Gastroesophageal sphincter (tissue), 4 donors: ENCODE measurements at regions not wholly inside any gene's neighbourhood (a gene's known extent, or its start where the extent isn't known, plus 50 kb on each side); places are given as distances from the start of the nearest gene placed in this dataset.

Source experiments
- ATAC-seq: fragments of 150-250 bp; one replicate; pipeline ENCODE4 v1.9.1; 2016; ENCODE audit warnings: mild to moderate bottlenecking, moderate library complexity
- H3K27ac ChIP-seq, 4 donors: fragments of 200-600 bp; sonication (generic) in 3 of 4; 1 replicate in 3 of 4; 2 replicates in 1 of 4; pipeline ENCODE4 v1.5.1; 2016 to 2019
- H3K27me3 ChIP-seq: fragments of 200-600 bp; sonication (generic); one replicate; pipeline ENCODE4 v1.5.1; 2019
- H3K36me3 ChIP-seq, 2 donors: fragments of 200-600 bp; sonication (generic); one replicate each; pipeline ENCODE4 v1.5.1; 2019; ENCODE audit warnings: control low read depth in 1 of 2
- H3K4me1 ChIP-seq, 3 donors: fragments of 200-600 bp; sonication (generic); 1 replicate in 2 of 3; 2 replicates in 1 of 3; pipeline ENCODE4 v1.5.1; 2016 to 2019; ENCODE audit warnings: control low read depth in 2 of 3
- H3K4me3 ChIP-seq, 2 donors: fragments of 200-600 bp; sonication (generic); one replicate each; pipeline ENCODE4 v1.5.1; 2019; ENCODE audit warnings: mild to moderate bottlenecking in 1 of 2, moderate library complexity in 1 of 2
- H3K9me3 ChIP-seq, 3 donors: fragments of 200-600 bp; sonication (generic); one replicate each; pipeline ENCODE4 v1.5.1; 2017 to 2019; ENCODE audit warnings: control low read depth in 2 of 3
- CTCF ChIP-seq, 4 experiments: fragments of 200-600 bp in 2 of 4; fragments of 450-650 bp in 2 of 4; sonication (generic) in 1 of 4; IDR thresholded peaks; one replicate each; pipeline ENCODE4 v1.5.1; 2017 to 2019; ENCODE audit warnings: antibody characterized with exemption in 4 of 4, mild to moderate bottlenecking in 2 of 4, moderate library complexity in 2 of 4
- EP300 ChIP-seq: sonication (generic); formaldehyde crosslinking; IDR thresholded peaks from one replicate; pipeline ENCODE4 v1.6.1; 2017; ENCODE audit warnings: antibody characterized with exemption, mild to moderate bottlenecking
- POLR2A ChIP-seq, 2 donors: fragments of 450-650 bp; IDR thresholded peaks; one replicate each; pipeline ENCODE4 v1.6.1; 2017; ENCODE audit warnings: antibody characterized with exemption in 2 of 2, mild to moderate bottlenecking in 2 of 2, moderate library complexity in 1 of 2
- POLR2AphosphoS5 ChIP-seq: sonication (generic); formaldehyde crosslinking; IDR thresholded peaks from one replicate; pipeline ENCODE4 v1.6.1; 2017; ENCODE audit warnings: antibody characterized with exemption
- WGBS, 2 donors: methylation state at CpG; one replicate each; pipeline ENCODE4 v1.1.5; 2018; ENCODE audit warnings: low coverage in 1 of 2; 5-methylcytosine and 5-hydroxymethylcytosine counted together

DNA sequence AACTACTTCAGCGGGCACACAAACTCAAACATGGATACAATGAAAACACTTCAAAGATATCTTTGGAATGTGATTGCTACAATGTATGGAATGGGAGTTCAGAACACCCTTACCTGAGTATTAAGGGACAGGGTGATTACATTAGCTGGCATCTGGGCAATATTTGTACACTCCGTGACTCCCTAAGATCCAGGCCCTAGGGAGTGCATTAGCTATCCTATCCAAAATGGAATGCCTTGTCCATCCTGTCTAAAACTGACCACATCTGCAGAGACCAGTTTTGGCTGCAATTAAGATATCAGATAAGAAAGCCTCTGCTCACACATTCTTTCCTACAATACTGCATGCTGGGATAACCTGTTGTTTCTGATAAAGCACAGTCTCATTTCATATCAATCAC, 176.6 kb upstream of the EMCN start:
- H3K4me1 ChIP-seq: no peaks in the 10 kb centered on the region
- TF ChIP-seq EP300: no peak
- no peak for TF ChIP-seq CTCF (IDR thresholded peaks at IDR 0.05)
- no peak for TF ChIP-seq POLR2A (IDR thresholded peaks at IDR 0.05)
- TF ChIP-seq POLR2AphosphoS5: no peak
- no peak for ATAC-seq
- H3K27me3 ChIP-seq: no peaks in the 10 kb centered on the region
- H3K27ac ChIP-seq: no peak overlapping the region
- 92 to 93% methylated on average over 1 to 2 of the region's 2 CpGs for WGBS, 2 donors
- no peaks in the 10 kb centered on the region for H3K9me3 ChIP-seq
- no peak overlapping the region for H3K4me3 ChIP-seq
- H3K36me3 ChIP-seq: no peaks in the 10 kb centered on the region

GRCh38 chr4:100690812-100691211, 173.0 kb upstream of the EMCN start:
- Histone ChIP-seq H3K27me3 (no peaks in the 10 kb centered on the region), H3K36me3 (no peaks in the 10 kb centered on the region), H3K4me3 (no peak overlapping the region), H3K4me1 (no peaks in the 10 kb centered on the region), H3K9me3 (no peaks in the 10 kb centered on the region), H3K27ac (no peak overlapping the region)
- no peak for ATAC-seq
- no peak for TF ChIP-seq EP300
- TF ChIP-seq POLR2AphosphoS5: no peak
- TF ChIP-seq CTCF (IDR thresholded peaks at IDR 0.05): no peak
- 100% methylated on average over 1 of the region's 1 CpG for WGBS, 2 donors

GRCh38 chr4:100688368-100688767, 170.5 kb upstream of the EMCN start:
- TF ChIP-seq POLR2AphosphoS5: no peak
- no peak for TF ChIP-seq CTCF (IDR thresholded peaks at IDR 0.05)
- no peak for TF ChIP-seq EP300
- no peak for TF ChIP-seq POLR2A (IDR thresholded peaks at IDR 0.05)
- no peaks in the 10 kb centered on the region for H3K27me3 ChIP-seq
- WGBS, 2 donors: 91 to 100% methylated on average over 2 of the region's 2 CpGs

DNA sequence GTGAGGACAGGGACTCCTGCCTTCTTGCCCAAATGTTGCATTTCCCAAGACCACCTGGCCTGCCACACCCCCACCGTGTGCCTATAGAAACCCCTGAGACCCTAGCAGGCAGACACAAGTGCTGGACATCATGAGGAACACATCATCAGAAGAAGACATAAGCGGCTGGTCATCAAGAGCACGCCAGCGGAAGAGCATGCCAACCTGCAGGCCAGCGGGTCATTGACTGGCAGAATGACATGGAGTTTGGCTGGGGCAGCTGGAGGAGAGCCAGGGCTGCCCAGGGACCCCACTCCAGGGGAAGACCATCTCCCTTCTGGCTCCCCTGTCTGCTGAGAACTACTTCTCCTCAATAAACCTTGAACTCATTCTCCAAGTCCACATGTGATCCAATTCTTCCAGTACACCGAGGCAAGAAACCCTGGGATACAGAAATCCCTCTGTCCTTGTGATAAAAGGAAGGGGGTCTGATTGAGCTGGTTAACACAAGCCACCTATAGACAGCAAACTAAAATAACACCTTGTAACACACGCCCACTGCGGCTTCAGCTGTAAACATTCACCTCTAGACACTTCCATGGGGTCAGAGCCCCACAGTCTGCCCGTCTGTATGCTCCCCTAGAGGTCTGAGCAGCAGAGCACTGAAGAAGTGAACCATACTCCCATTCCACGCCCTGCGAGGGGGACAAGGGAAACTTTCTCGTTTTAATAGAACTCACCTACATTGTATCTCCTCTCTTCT, 164.8 kb upstream of the EMCN start:
- H3K9me3 ChIP-seq: no peaks in the 10 kb centered on the region
- no peak overlapping the region for H3K4me3 ChIP-seq
- no peak for ATAC-seq
- H3K27ac ChIP-seq: no peak overlapping the region
- H3K4me1 ChIP-seq: no peaks in the 10 kb centered on the region
- TF ChIP-seq CTCF (IDR thresholded peaks at IDR 0.05) (no peak), POLR2AphosphoS5 (no peak), POLR2A (IDR thresholded peaks at IDR 0.05) (no peak), EP300 (no peak)
- 80 to 82% methylated on average over 5 to 8 of the region's 12 CpGs for WGBS, 2 donors
- no peaks in the 10 kb centered on the region for H3K27me3 ChIP-seq
- H3K36me3 ChIP-seq: no peaks in the 10 kb centered on the region

More at GRCh38 chr4:100688368-100688767, 170.5 kb upstream of the EMCN start:
- no peak for ATAC-seq
- Histone ChIP-seq H3K9me3 (no peaks in the 10 kb centered on the region), H3K4me1 (no peaks in the 10 kb centered on the region), H3K27ac (no peak overlapping the region), H3K4me3 (no peak overlapping the region), H3K36me3 (no peaks in the 10 kb centered on the region)

- Histone ChIP-seq H3K4me1 (no peaks in the 10 kb centered on the region), H3K27ac (no peak overlapping the region), H3K27me3 (no peaks in the 10 kb centered on the region), H3K36me3 (no peaks in the 10 kb centered on the region), H3K4me3 (no peak overlapping the region), H3K9me3 (no peaks in the 10 kb centered on the region)
- TF ChIP-seq POLR2AphosphoS5: no peak
- no peak for TF ChIP-seq EP300
- TF ChIP-seq POLR2A (IDR thresholded peaks at IDR 0.05): no peak
- TF ChIP-seq CTCF (IDR thresholded peaks at IDR 0.05): no peak
- no peak for ATAC-seq
- 67 to 91% methylated on average over 3 of the region's 3 CpGs for WGBS, 2 donors
These were observed 163.5 kb upstream of the EMCN start for GRCh38 chr4:100681289-100681688.
